Adipocyte (in vitro differentiated cells): ENCODE measurements at regions not wholly inside any gene's neighbourhood (a gene's known extent, or its start where the extent isn't known, plus 50 kb on each side); places are given as distances from the start of the nearest gene placed in this dataset.

Experiments
- DNase-seq: peaks from one replicate; pipeline ENCODE4 v3.0.0-alpha.2; 2015; ENCODE audit warnings: low read depth
- H3K27me3 ChIP-seq: replicated peaks from 2 replicates; pipeline ENCODE4 v1.7.0; 2013; ENCODE audit warnings: mild to moderate bottlenecking, low read length, moderate library complexity; ENCODE audit not compliant: control insufficient read depth, insufficient read depth
- H3K36me3 ChIP-seq: 2 replicates; pipeline ENCODE4 v1.7.0; 2013; ENCODE audit warnings: low read length, mild to moderate bottlenecking, moderate library complexity; ENCODE audit not compliant: control insufficient read depth, insufficient read depth, severe bottlenecking
- H3K4me1 ChIP-seq: 2 replicates; pipeline ENCODE4 v1.7.0; 2013; ENCODE audit warnings: mild to moderate bottlenecking, low read length, moderate library complexity; ENCODE audit not compliant: control insufficient read depth, insufficient read depth
- H3K4me3 ChIP-seq: 2 replicates; pipeline ENCODE4 v1.7.0; 2013; ENCODE audit warnings: mild to moderate bottlenecking, low read length, moderate library complexity
- H3K9ac ChIP-seq: 2 replicates; pipeline ENCODE4 v1.7.0; 2013; ENCODE audit warnings: mild to moderate bottlenecking, low read length, moderate library complexity
- H3K9me3 ChIP-seq: 2 replicates; pipeline ENCODE4 v1.7.0; 2013; ENCODE audit warnings: mild to moderate bottlenecking, low read length, moderate library complexity; ENCODE audit not compliant: control insufficient read depth

DNA sequence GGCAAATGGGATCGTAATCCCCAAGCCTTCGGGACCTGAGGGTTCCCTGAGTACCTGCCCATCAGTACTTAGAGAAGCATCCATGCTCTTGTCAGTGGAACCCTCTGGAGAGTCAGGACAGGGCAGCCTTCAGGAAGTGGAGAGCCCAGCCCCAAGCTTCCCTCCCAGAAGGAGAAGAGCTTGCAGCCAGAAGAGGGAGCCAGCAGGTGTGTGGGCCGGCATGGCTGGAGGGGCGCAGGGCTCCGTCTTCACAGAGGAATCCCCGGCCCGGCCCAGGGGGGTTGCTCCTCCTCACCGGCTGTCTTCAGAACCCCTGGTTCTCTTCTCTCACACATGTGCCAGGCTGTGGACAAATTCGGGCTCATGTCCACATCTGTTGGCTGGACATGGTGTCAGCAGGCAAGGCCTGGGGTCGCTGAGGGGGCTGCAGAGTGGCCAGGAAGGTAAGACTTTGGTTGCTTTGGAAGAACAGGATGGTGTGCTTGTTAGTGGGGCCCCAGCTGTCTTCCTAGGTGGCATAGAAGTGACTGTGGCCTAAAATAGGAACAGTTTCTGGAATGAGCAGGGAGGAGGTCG lies 58.9 kb upstream of the RXRA start:
- H3K4me1 ChIP-seq = no peaks in the 10 kb centered on the region
- H3K4me3 ChIP-seq = no peak overlapping the region
- no peak overlapping the region for H3K9ac ChIP-seq
- no peaks in the 10 kb centered on the region for H3K9me3 ChIP-seq
- peaks cover 91% of the 10 kb centered on the region for H3K27me3 ChIP-seq
- H3K36me3 ChIP-seq = no peaks in the 10 kb centered on the region
- no peak for DNase-seq

GRCh38 chr9:134267881-134268724 lies 58.2 kb upstream of the RXRA start:
- H3K27me3 ChIP-seq = peaks cover 93% of the 10 kb centered on the region

GRCh38 chr9:134268747-134269146 lies 57.5 kb upstream of the RXRA start:
- H3K4me1 ChIP-seq = no peaks in the 10 kb centered on the region
- H3K36me3 ChIP-seq = no peaks in the 10 kb centered on the region
- no peak for DNase-seq
- H3K27me3 ChIP-seq = peaks cover 95% of the 10 kb centered on the region
- no peak overlapping the region for H3K9ac ChIP-seq
- H3K4me3 ChIP-seq = no peak overlapping the region
- H3K9me3 ChIP-seq = no peaks in the 10 kb centered on the region

More at GRCh38 chr9:134267881-134268724, 58.2 kb upstream of the RXRA start:
- Histone ChIP-seq H3K36me3 (no peaks in the 10 kb centered on the region), H3K9me3 (no peaks in the 10 kb centered on the region), H3K4me1 (no peaks in the 10 kb centered on the region), H3K4me3 (no peak overlapping the region), H3K9ac (no peak overlapping the region)
- DNase-seq = no peak

DNA sequence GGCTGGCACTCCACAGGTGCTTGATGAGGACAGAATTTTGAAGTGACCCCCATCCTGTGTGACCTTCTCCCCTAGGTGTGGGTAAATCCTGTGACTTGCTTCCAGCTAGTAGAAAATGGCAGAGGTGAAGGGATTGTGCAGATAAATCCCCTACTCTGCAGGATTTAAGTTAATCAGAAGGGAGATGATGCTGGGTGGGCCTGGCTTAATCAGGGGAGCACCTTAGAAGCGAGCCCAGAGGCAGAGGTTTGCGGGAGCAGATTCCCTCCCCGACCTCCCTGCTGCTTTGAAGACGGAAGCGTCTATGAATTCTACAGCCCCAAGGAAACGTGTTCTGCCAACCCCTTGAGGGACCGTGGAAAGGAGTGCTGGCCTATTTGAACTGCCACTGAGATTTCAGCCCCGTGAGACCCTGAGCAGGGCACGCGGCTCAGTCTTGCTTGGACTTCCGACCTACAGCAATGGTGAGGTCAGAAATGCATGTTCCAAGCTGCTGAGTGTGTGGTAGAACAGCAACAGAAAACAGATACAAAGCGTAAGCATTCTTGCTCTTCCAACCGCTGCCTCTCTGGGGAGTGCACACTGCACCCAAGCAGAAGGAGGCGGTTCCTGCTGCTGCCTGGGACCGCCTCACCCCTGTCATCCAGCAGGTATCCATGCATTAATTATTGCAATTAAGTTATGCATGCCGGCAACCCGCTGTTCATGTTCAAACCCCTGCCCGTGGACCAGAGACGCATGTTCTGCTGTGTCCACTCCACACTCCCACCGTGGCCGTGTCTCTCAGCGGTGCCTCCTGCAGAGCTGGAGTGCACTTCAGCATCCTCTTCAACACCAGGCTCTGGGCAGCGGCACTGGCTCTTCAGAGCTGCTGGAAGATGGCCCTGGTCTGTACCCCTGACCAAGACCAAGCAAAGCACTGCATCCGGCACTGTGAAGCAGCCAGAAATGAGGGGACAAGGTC lies 54.6 kb upstream of the RXRA start:
- no peaks in the 10 kb centered on the region for H3K4me1 ChIP-seq
- H3K9ac ChIP-seq = no peak overlapping the region
- H3K36me3 ChIP-seq = no peaks in the 10 kb centered on the region
- DNase-seq = no peak
- H3K4me3 ChIP-seq = no peak overlapping the region
- H3K27me3 ChIP-seq = peaks cover 84% of the 10 kb centered on the region
- no peaks in the 10 kb centered on the region for H3K9me3 ChIP-seq

GRCh38 chr9:134272302-134273023 lies 53.8 kb upstream of the RXRA start:
- no peaks in the 10 kb centered on the region for H3K9me3 ChIP-seq
- H3K36me3 ChIP-seq = no peaks in the 10 kb centered on the region
- no peak overlapping the region for H3K9ac ChIP-seq
- no peak overlapping the region for H3K4me3 ChIP-seq
- no peak for DNase-seq
- H3K4me1 ChIP-seq = no peaks in the 10 kb centered on the region
- H3K27me3 ChIP-seq = peaks cover 82% of the 10 kb centered on the region

DNA sequence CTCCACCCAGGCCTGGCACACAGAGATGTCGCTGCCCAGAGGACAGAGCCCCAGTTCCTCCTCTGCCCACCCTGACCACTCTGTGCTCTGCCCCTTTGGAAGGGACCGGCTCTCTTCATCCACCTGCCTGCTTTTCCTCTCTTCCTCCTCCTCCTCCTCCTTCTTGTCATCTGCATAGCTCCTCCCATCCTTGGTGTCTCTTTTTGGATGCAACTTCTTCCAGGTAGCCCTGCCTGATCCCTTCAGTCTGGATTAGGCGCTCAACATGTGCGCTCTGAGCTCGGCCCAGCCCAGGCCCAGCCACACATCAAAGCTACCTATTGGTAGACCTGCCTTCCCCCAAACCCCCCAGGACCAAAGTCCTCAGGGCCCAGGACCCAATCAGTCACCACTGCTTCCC lies 52.6 kb upstream of the RXRA start:
- H3K9ac ChIP-seq = no peak overlapping the region
- H3K36me3 ChIP-seq = no peaks in the 10 kb centered on the region
- DNase-seq = no peak
- no peak overlapping the region for H3K4me3 ChIP-seq
- H3K27me3 ChIP-seq = peaks cover 71% of the 10 kb centered on the region
- no peaks in the 10 kb centered on the region for H3K4me1 ChIP-seq
- H3K9me3 ChIP-seq = peaks cover 7% of the 10 kb centered on the region

GRCh38 chr9:134275375-134275774 lies 50.9 kb upstream of the RXRA start:
- Histone ChIP-seq H3K27me3 (peaks cover 56% of the 10 kb centered on the region), H3K9ac (no peak overlapping the region), H3K4me1 (no peaks in the 10 kb centered on the region), H3K4me3 (no peak overlapping the region), H3K36me3 (no peaks in the 10 kb centered on the region), H3K9me3 (peaks cover 8% of the 10 kb centered on the region)
- DNase-seq = no peak

GRCh38 chr9:134276453-134277245 lies 49.6 kb upstream of the RXRA start:
- H3K36me3 ChIP-seq = no peaks in the 10 kb centered on the region
- no peak overlapping the region for H3K4me3 ChIP-seq
- DNase-seq = no peak
- no peaks in the 10 kb centered on the region for H3K4me1 ChIP-seq
- peaks cover 8% of the 10 kb centered on the region for H3K9me3 ChIP-seq
- no peak overlapping the region for H3K9ac ChIP-seq
- H3K27me3 ChIP-seq = peaks cover 45% of the 10 kb centered on the region
